Endothelial cell (in vitro differentiated cells): ENCODE measurements at regions not wholly inside any gene's neighbourhood (a gene's known extent, or its start where the extent isn't known, plus 50 kb on each side); places are given as distances from the start of the nearest gene placed in this dataset.

Experiments used
- DNase-seq: peaks from one replicate; pipeline ENCODE4 v3.0.0; 2021; ENCODE audit warnings: low spot score
- H3K27ac Mint-ChIP-seq: one replicate; pipeline ENCODE4 v1.8.0; 2021; ENCODE audit warnings: mixed read lengths, inconsistent platforms; ENCODE audit not compliant: unreplicated experiment
- H3K27me3 Mint-ChIP-seq: one replicate; pipeline ENCODE4 v1.8.0; 2021; ENCODE audit warnings: mild to moderate bottlenecking, moderate library complexity, mixed read lengths, inconsistent platforms; ENCODE audit not compliant: unreplicated experiment
- H3K36me3 Mint-ChIP-seq: one replicate; pipeline ENCODE4 v1.8.0; 2021; ENCODE audit warnings: mild to moderate bottlenecking, low read depth, mixed read lengths, inconsistent platforms; ENCODE audit not compliant: unreplicated experiment
- H3K4me1 Mint-ChIP-seq: one replicate; pipeline ENCODE4 v1.8.0; 2021; ENCODE audit warnings: mild to moderate bottlenecking, mixed read lengths, inconsistent platforms; ENCODE audit not compliant: unreplicated experiment
- H3K4me3 Mint-ChIP-seq: one replicate; pipeline ENCODE4 v1.8.0; 2021; ENCODE audit warnings: mild to moderate bottlenecking, mixed read lengths, inconsistent platforms; ENCODE audit not compliant: unreplicated experiment
- H3K9me3 Mint-ChIP-seq: one replicate; pipeline ENCODE4 v1.8.0; 2021; ENCODE audit warnings: mixed read lengths, inconsistent platforms; ENCODE audit not compliant: unreplicated experiment
- TF ChIP-seq, protein P1 (sequence below): fragments of 200-600 bp; sonication (generic); IDR thresholded peaks from one replicate; pipeline ENCODE4 v1.5.0; 2021; ENCODE audit warnings: antibody characterized with exemption; ENCODE audit not compliant: unreplicated experiment

DNA sequence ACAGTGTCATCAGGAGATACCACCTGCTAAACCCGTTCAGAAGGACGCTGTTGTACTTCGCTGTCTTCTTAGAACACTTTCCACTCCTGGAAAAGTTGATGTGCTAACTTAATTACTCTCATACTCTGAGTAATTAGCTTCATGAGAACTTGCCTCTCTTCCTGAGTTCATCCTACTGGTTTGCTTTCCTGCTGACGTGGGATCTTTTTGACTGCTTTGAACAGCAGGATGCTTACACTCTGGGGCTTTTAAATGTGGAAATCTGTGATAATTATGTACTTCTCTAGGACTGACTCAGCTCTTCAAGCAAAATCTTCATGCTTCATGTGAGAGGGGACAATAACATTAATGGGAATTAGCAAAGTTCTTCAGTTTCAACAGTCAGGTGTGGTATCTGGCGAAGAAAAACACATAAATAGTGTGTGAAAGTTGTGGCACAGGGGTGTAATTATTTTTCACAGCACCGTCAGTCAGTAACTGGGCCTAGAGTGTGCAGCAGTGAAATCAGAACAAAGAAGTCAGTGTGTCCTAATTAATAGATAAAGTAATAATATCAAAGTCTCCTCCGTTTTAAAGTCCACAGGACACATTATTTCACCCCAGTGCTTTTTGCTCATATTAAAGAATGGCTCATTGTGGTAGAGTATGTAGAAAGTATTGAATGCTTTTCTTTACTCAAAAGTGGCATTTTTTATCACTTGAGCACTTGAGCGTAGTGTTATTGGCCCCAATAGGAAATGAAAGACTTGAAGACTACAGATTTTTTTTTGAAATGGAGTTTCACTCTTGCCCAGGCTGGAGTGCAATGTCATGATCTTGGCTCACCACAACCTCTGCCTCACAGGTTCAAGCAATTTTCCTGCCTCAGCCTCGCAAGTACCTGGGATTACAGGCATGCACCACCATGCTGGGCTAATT is 140.9 kb upstream of the DMRT1 start:
- no peak for DNase-seq
- no peaks in the 10 kb centered on the region for H3K9me3 Mint-ChIP-seq

DNA sequence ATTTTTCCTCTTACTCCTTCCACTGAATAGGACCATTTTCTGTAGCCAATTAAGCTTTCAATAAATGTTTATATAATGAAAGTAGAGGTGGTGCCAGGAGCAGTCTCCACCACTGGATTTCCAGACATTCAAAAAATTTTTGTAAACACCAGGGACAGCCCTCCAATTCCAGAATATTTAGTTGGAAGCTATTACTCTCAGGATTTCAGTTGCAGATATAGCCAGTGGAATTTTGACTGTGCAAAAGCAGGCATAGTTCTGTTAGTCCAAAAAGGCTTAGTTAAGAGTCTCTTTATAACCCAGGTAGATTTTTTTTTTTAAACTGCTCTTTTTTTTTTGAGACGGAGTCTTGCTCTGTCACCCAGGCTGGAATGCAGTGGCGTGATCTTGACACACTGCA is 138.1 kb upstream of the DMRT1 start:
- Mint-ChIP-seq H3K27ac (no peak overlapping the region), H3K4me1 (peaks cover 9% of the 10 kb centered on the region), H3K27me3 (peaks cover 1% of the 10 kb centered on the region), H3K9me3 (no peaks in the 10 kb centered on the region), H3K4me3 (no peak overlapping the region), H3K36me3 (no peaks in the 10 kb centered on the region)
- TF ChIP-seq, protein P1, sequence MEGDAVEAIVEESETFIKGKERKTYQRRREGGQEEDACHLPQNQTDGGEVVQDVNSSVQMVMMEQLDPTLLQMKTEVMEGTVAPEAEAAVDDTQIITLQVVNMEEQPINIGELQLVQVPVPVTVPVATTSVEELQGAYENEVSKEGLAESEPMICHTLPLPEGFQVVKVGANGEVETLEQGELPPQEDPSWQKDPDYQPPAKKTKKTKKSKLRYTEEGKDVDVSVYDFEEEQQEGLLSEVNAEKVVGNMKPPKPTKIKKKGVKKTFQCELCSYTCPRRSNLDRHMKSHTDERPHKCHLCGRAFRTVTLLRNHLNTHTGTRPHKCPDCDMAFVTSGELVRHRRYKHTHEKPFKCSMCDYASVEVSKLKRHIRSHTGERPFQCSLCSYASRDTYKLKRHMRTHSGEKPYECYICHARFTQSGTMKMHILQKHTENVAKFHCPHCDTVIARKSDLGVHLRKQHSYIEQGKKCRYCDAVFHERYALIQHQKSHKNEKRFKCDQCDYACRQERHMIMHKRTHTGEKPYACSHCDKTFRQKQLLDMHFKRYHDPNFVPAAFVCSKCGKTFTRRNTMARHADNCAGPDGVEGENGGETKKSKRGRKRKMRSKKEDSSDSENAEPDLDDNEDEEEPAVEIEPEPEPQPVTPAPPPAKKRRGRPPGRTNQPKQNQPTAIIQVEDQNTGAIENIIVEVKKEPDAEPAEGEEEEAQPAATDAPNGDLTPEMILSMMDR = no peak
- DNase-seq = no peak

More for the DNA sequence above, 140.9 kb upstream of the DMRT1 start:
- TF ChIP-seq, protein P1 = no peak
- Mint-ChIP-seq H3K36me3 (no peaks in the 10 kb centered on the region), H3K4me1 (peaks cover 7% of the 10 kb centered on the region), H3K27me3 (peaks cover 1% of the 10 kb centered on the region), H3K4me3 (no peak overlapping the region), H3K27ac (no peak overlapping the region)

DNA sequence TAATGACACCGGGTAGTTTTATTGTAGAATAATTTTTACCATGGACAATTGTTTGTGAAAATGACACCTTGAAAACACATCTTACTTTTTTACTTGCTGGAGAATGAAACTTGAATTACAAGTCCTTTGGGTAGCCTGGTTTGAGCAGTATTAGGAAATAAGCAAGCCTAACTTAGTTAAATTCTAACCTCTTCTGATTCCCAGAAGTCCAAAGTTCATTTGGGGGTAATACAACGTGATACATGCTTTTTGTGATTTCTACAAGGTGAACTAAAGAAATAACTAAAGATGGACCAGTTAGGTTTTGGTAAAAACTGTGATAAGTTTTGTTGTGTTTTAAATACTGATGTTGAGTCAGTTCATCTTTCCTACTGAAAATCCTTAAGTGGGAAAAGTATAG is 135.4 kb upstream of the DMRT1 start:
- Mint-ChIP-seq H3K27me3 (peaks cover 4% of the 10 kb centered on the region), H3K36me3 (peaks cover 6% of the 10 kb centered on the region), H3K27ac (no peak overlapping the region), H3K9me3 (no peaks in the 10 kb centered on the region), H3K4me3 (no peak overlapping the region), H3K4me1 (peaks cover 12% of the 10 kb centered on the region)
- no peak for DNase-seq
- TF ChIP-seq, protein P1 = no peak

DNA sequence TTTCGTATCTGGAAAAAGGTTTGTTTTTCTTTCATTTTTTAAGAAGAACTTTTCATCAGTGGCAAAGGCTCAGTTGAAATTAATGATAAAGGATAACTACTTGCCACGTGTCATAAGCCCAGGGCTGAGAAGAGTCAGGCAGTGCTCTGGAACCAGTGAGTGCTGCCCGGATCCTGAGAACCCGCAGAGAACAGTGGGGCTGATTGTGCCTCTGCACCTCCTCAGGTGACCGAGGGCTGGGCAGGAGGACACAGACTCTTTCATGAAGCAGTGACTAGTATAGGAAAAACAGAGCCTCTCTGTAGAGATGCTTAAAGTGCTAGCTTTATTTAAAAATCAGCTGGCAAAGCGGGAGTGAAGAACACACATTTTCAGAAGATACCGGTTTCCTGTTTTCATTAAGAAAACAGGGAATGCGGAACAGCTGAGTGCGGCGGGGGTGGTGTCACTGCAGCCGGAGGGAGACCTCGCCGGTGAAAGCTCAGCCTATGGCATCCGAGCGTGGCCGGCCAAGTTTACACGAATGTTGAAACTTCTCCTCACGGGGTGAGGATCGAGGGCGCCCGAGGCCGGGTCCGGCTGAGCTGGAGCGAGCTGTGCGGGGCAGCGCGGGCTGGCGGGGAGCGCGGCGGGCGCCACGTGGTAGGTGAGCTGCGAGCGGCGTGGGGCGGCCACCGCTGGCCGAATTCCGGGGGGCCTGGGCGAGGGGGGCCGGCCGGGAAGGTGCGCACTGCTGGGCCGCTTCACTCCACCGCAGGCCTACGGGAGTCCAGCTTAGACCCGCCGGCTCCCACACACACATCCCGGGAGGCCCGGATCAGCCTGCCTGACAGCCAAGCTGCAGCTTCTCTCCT is 134.7 kb upstream of the DMRT1 start:
- peak; percentile 45 for DNase-seq
- Mint-ChIP-seq H3K9me3 (no peaks in the 10 kb centered on the region), H3K36me3 (peaks cover 12% of the 10 kb centered on the region), H3K27me3 (peaks cover 8% of the 10 kb centered on the region), H3K27ac (peak overlapping the region; percentile 89), H3K4me1 (peaks cover 12% of the 10 kb centered on the region), H3K4me3 (peak overlapping the region; percentile 86)
- TF ChIP-seq, protein P1 = no peak
